Hepatocyte (in vitro differentiated cells): ENCODE measurements at regions not wholly inside any gene's neighbourhood (a gene's known extent, or its start where the extent isn't known, plus 50 kb on each side); places are given as distances from the start of the nearest gene placed in this dataset.

ENCODE experiments used
- EZH2 ChIP-seq: fragments of 200-600 bp; sonication (generic); IDR thresholded peaks from 2 replicates; pipeline ENCODE4 v1.6.1; 2016; ENCODE audit warnings: antibody characterized with exemption, mild to moderate bottlenecking, borderline replicate concordance
- EZH2phosphoT487 ChIP-seq: fragments of 200-600 bp; sonication (generic); IDR thresholded peaks from one replicate; pipeline ENCODE4 v1.6.1; 2018; ENCODE audit warnings: antibody characterized with exemption, mild to moderate bottlenecking, low read depth, moderate library complexity; ENCODE audit not compliant: unreplicated experiment, severe bottlenecking
- TF ChIP-seq, protein P1 (sequence below): fragments of 200-600 bp; sonication (generic); IDR thresholded peaks from 2 replicates; pipeline ENCODE4 v1.5.1; 2016; ENCODE audit warnings: antibody characterized with exemption, mild to moderate bottlenecking; ENCODE audit not compliant: poor library complexity

GRCh38 chr10:33627611-33628010 lies 293.1 kb upstream of the NRP1 start:
- TF ChIP-seq, protein P1, sequence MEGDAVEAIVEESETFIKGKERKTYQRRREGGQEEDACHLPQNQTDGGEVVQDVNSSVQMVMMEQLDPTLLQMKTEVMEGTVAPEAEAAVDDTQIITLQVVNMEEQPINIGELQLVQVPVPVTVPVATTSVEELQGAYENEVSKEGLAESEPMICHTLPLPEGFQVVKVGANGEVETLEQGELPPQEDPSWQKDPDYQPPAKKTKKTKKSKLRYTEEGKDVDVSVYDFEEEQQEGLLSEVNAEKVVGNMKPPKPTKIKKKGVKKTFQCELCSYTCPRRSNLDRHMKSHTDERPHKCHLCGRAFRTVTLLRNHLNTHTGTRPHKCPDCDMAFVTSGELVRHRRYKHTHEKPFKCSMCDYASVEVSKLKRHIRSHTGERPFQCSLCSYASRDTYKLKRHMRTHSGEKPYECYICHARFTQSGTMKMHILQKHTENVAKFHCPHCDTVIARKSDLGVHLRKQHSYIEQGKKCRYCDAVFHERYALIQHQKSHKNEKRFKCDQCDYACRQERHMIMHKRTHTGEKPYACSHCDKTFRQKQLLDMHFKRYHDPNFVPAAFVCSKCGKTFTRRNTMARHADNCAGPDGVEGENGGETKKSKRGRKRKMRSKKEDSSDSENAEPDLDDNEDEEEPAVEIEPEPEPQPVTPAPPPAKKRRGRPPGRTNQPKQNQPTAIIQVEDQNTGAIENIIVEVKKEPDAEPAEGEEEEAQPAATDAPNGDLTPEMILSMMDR = no peak
- TF ChIP-seq EZH2 (no peak), EZH2phosphoT487 (no peak)
